HEK293 (cell line): ENCODE measurements at regions not wholly inside any gene's neighbourhood (a gene's known extent, or its start where the extent isn't known, plus 50 kb on each side); places are given as distances from the start of the nearest gene placed in this dataset.
A peak's percentile ranks its signal among the peaks of the same experiment; 100 is the strongest.

ENCODE experiments used
- CTCF ChIA-PET: fragments of 350-600 bp; formaldehyde crosslinking; extraction: SDS; loops from one replicate; lab custom pipeline; 2021; ENCODE audit warnings: antibody characterized with exemption; lab: Yijun Ruan, JAX
- POLR2A ChIA-PET: fragments of 300-600 bp; formaldehyde crosslinking; extraction: SDS; loops from one replicate; lab custom pipeline; 2020; ENCODE audit warnings: antibody characterized with exemption, inconsistent platforms; lab: Yijun Ruan, JAX
- H3K27ac ChIP-seq: fragments of 200-500 bp; sonication (Bioruptor generic); 2 replicates; pipeline ENCODE4 v1.5.1; 2014; ENCODE audit warnings: low read depth, low read length, control low read depth, inconsistent platforms; ENCODE audit errors: extremely low read depth
- H3K36me3 ChIP-seq, 2 experiments: fragments of 200-500 bp in 1 of 2; sonication (Bioruptor generic) in 1 of 2; 1 replicate in 1 of 2; 2 replicates in 1 of 2; pipeline ENCODE4 v1.5.1; 2014 to 2017; ENCODE audit warnings: inconsistent platforms in 2 of 2, low read length in 2 of 2; ENCODE audit not compliant: control insufficient read depth in 2 of 2, insufficient read depth in 1 of 2
- H3K4me1 ChIP-seq: fragments of 200-500 bp; sonication (Bioruptor generic); 2 replicates; pipeline ENCODE4 v1.5.1; 2014; ENCODE audit warnings: mild to moderate bottlenecking, low read length, inconsistent platforms; ENCODE audit not compliant: control insufficient read depth, insufficient read depth
- H3K4me3 ChIP-seq: 2 replicates; pipeline ENCODE4 v1.5.1; 2011; ENCODE audit warnings: low read depth, mild to moderate bottlenecking, control low read depth, low read length, moderate library complexity
- H3K9me3 ChIP-seq: fragments of 200-500 bp; sonication (Bioruptor generic); 2 replicates; pipeline ENCODE4 v1.5.1; 2014; ENCODE audit warnings: low read depth, low read length, inconsistent platforms; ENCODE audit not compliant: control insufficient read depth, insufficient read depth
- KLF8 ChIP-seq: fragments of 450-650 bp; formaldehyde crosslinking; IDR thresholded peaks from 2 replicates; pipeline ENCODE4 v1.5.1; 2016; ENCODE audit warnings: missing biosample characterization, missing genetic modification characterization
- SETDB1 ChIP-seq: IDR thresholded peaks from one replicate; pipeline ENCODE4 v1.6.1; 2017; ENCODE audit warnings: mild to moderate bottlenecking, low read length, moderate library complexity, mixed read lengths; ENCODE audit not compliant: insufficient read length
- WT1 ChIP-seq: fragments of 450-650 bp; formaldehyde crosslinking; IDR thresholded peaks from 2 replicates; pipeline ENCODE4 v1.5.1; 2016; ENCODE audit warnings: missing biosample characterization, missing genetic modification characterization
- YY2 ChIP-seq: fragments of 450-650 bp; formaldehyde crosslinking; IDR thresholded peaks from 2 replicates; pipeline ENCODE4 v1.5.1; 2016; ENCODE audit warnings: missing biosample characterization, missing genetic modification characterization
- ZIC2 ChIP-seq: fragments of 450-650 bp; formaldehyde crosslinking; IDR thresholded peaks from 2 replicates; pipeline ENCODE4 v1.5.1; 2016; ENCODE audit warnings: missing biosample characterization, missing genetic modification characterization
- ZNF155 ChIP-seq: fragments of 450-650 bp; formaldehyde crosslinking; IDR thresholded peaks from 2 replicates; pipeline ENCODE4 v1.5.1; 2016; ENCODE audit warnings: missing biosample characterization, missing genetic modification characterization
- ZNF2 ChIP-seq: fragments of 450-650 bp; formaldehyde crosslinking; IDR thresholded peaks from 2 replicates; pipeline ENCODE4 v1.5.1; 2016; ENCODE audit warnings: missing biosample characterization, missing genetic modification characterization
- ZNF350 ChIP-seq: fragments of 450-650 bp; formaldehyde crosslinking; IDR thresholded peaks from 2 replicates; pipeline ENCODE4 v1.5.0; 2017; ENCODE audit warnings: missing biosample characterization, mild to moderate bottlenecking, missing genetic modification characterization
- ZNF558 ChIP-seq: fragments of 450-650 bp; formaldehyde crosslinking; IDR thresholded peaks from 2 replicates; pipeline ENCODE4 v1.5.1; 2016; ENCODE audit warnings: missing biosample characterization, missing genetic modification characterization
- ZNF560 ChIP-seq: fragments of 450-650 bp; formaldehyde crosslinking; IDR thresholded peaks from 2 replicates; pipeline ENCODE4 v1.5.1; 2017; ENCODE audit warnings: missing biosample characterization, missing genetic modification characterization, borderline replicate concordance
- ZNF561 ChIP-seq: fragments of 450-650 bp; IDR thresholded peaks from 2 replicates; pipeline ENCODE4 v1.5.1; 2018; ENCODE audit warnings: missing biosample characterization, missing genetic modification characterization, borderline replicate concordance
- ZNF610 ChIP-seq: fragments of 450-650 bp; formaldehyde crosslinking; IDR thresholded peaks from 2 replicates; pipeline ENCODE4 v1.5.1; 2016; ENCODE audit warnings: missing biosample characterization, missing genetic modification characterization, borderline replicate concordance
- TF ChIP-seq, protein P1 (sequence below): fragments of 450-650 bp; formaldehyde crosslinking; IDR thresholded peaks from 2 replicates; pipeline ENCODE4 v1.5.1; 2016; ENCODE audit warnings: missing biosample characterization, missing genetic modification characterization
- TF ChIP-seq, protein P2 (sequence below): fragments of 450-650 bp; formaldehyde crosslinking; IDR thresholded peaks from 2 replicates; pipeline ENCODE4 v1.5.1; 2016; ENCODE audit warnings: missing biosample characterization, missing genetic modification characterization, borderline replicate concordance
- TF ChIP-seq, protein P3 (sequence below): fragments of 450-650 bp; formaldehyde crosslinking; IDR thresholded peaks from 2 replicates; pipeline ENCODE4 v1.5.1; 2017; ENCODE audit warnings: missing biosample characterization, mild to moderate bottlenecking, missing genetic modification characterization, moderate library complexity
- TF ChIP-seq, protein P4 (sequence below): fragments of 450-650 bp; formaldehyde crosslinking; optimal IDR thresholded peaks from 2 replicates; pipeline ENCODE3; 2016; ENCODE audit warnings: missing biosample characterization, mild to moderate bottlenecking, missing genetic modification characterization
- TF ChIP-seq, protein P5 (sequence below): fragments of 450-650 bp; formaldehyde crosslinking; IDR thresholded peaks from 2 replicates; pipeline ENCODE4 v1.5.1; 2016; ENCODE audit warnings: missing biosample characterization, missing genetic modification characterization
- TF ChIP-seq, protein P6 (sequence below): fragments of 450-650 bp; formaldehyde crosslinking; IDR thresholded peaks from 2 replicates; pipeline ENCODE4 v1.5.1; 2017; ENCODE audit warnings: missing biosample characterization, missing genetic modification characterization

DNA sequence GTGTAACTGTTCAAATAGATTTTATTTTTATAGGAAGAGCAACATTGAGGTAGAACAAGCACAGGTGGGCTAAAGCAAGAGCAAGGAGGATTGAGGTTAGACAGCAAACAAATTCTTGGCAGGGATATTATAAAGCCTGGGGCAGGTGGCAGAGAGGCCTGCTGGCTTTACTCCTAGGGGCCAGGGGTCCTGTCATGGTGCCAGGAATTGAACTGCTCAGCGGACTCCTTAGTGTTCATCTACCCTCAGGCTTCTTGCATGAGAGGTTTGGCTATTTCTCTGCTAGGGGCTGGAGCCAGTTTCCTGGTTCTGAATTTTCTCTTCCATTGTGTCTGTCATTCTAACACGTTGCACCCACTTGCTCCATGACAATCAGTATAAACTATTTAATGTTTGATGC is 217.2 kb upstream of the NCAM1 start (continued):
- TF ChIP-seq, protein P1, sequence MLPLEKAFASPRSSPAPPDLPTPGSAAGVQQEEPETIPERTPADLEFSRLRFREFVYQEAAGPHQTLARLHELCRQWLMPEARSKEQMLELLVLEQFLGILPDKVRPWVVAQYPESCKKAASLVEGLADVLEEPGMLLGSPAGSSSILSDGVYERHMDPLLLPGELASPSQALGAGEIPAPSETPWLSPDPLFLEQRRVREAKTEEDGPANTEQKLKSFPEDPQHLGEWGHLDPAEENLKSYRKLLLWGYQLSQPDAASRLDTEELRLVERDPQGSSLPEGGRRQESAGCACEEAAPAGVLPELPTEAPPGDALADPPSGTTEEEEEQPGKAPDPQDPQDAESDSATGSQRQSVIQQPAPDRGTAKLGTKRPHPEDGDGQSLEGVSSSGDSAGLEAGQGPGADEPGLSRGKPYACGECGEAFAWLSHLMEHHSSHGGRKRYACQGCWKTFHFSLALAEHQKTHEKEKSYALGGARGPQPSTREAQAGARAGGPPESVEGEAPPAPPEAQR (tag by site-specific recombination) = no peak
- TF ChIP-seq, protein P2, sequence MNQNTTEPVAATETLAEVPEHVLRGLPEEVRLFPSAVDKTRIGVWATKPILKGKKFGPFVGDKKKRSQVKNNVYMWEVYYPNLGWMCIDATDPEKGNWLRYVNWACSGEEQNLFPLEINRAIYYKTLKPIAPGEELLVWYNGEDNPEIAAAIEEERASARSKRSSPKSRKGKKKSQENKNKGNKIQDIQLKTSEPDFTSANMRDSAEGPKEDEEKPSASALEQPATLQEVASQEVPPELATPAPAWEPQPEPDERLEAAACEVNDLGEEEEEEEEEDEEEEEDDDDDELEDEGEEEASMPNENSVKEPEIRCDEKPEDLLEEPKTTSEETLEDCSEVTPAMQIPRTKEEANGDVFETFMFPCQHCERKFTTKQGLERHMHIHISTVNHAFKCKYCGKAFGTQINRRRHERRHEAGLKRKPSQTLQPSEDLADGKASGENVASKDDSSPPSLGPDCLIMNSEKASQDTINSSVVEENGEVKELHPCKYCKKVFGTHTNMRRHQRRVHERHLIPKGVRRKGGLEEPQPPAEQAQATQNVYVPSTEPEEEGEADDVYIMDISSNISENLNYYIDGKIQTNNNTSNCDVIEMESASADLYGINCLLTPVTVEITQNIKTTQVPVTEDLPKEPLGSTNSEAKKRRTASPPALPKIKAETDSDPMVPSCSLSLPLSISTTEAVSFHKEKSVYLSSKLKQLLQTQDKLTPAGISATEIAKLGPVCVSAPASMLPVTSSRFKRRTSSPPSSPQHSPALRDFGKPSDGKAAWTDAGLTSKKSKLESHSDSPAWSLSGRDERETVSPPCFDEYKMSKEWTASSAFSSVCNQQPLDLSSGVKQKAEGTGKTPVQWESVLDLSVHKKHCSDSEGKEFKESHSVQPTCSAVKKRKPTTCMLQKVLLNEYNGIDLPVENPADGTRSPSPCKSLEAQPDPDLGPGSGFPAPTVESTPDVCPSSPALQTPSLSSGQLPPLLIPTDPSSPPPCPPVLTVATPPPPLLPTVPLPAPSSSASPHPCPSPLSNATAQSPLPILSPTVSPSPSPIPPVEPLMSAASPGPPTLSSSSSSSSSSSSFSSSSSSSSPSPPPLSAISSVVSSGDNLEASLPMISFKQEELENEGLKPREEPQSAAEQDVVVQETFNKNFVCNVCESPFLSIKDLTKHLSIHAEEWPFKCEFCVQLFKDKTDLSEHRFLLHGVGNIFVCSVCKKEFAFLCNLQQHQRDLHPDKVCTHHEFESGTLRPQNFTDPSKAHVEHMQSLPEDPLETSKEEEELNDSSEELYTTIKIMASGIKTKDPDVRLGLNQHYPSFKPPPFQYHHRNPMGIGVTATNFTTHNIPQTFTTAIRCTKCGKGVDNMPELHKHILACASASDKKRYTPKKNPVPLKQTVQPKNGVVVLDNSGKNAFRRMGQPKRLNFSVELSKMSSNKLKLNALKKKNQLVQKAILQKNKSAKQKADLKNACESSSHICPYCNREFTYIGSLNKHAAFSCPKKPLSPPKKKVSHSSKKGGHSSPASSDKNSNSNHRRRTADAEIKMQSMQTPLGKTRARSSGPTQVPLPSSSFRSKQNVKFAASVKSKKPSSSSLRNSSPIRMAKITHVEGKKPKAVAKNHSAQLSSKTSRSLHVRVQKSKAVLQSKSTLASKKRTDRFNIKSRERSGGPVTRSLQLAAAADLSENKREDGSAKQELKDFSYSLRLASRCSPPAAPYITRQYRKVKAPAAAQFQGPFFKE = no peak
- no peak for TF ChIP-seq ZNF558
- TF ChIP-seq WT1 = no peak
- TF ChIP-seq ZNF350 = no peak
- TF ChIP-seq, all 188 proteins: peak for 0

DNA sequence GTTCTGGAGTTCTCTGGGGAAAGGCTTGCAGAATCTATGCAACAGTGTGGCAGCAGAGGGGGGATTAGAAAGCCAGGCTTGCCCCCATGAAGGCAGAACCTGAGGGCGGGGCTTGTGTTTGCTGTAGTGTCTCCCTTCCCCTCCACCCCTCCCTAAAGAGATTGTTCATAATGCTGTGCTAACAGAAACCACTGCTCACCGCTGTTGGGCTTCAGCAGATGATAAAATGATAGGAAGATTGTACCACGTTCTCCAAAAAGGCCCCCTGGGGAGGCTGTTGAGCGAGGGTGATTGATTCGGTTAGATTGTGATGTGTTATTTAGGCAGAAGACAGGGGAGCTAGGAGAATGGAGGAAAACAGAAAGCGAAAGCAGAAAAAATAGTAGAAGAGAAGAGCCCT is 215.2 kb upstream of the NCAM1 start:
- H3K4me3 ChIP-seq = no peak overlapping the region
- no peaks in the 10 kb centered on the region for H3K4me1 ChIP-seq
- H3K36me3 ChIP-seq = no peaks in the 10 kb centered on the region
- TF ChIP-seq SETDB1 (no peak), ZNF2 (tag by site-specific recombination) (no peak)
- TF ChIP-seq, protein P3, sequence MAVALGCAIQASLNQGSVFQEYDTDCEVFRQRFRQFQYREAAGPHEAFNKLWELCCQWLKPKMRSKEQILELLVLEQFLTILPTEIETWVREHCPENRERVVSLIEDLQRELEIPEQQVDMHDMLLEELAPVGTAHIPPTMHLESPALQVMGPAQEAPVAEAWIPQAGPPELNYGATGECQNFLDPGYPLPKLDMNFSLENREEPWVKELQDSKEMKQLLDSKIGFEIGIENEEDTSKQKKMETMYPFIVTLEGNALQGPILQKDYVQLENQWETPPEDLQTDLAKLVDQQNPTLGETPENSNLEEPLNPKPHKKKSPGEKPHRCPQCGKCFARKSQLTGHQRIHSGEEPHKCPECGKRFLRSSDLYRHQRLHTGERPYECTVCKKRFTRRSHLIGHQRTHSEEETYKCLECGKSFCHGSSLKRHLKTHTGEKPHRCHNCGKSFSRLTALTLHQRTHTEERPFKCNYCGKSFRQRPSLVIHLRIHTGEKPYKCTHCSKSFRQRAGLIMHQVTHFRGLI (tag by site-specific recombination) = peak; percentile 88
- TF ChIP-seq, protein P4, sequence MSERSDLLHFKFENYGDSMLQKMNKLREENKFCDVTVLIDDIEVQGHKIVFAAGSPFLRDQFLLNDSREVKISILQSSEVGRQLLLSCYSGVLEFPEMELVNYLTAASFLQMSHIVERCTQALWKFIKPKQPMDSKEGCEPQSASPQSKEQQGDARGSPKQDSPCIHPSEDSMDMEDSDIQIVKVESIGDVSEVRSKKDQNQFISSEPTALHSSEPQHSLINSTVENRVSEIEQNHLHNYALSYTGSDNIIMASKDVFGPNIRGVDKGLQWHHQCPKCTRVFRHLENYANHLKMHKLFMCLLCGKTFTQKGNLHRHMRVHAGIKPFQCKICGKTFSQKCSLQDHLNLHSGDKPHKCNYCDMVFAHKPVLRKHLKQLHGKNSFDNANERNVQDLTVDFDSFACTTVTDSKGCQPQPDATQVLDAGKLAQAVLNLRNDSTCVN (tag by site-specific recombination) = no peak
- no peaks in the 10 kb centered on the region for H3K9me3 ChIP-seq
- POLR2A ChIA-PET = no interaction called here
- CTCF ChIA-PET = no interaction called here
- no peak overlapping the region for H3K27ac ChIP-seq

DNA sequence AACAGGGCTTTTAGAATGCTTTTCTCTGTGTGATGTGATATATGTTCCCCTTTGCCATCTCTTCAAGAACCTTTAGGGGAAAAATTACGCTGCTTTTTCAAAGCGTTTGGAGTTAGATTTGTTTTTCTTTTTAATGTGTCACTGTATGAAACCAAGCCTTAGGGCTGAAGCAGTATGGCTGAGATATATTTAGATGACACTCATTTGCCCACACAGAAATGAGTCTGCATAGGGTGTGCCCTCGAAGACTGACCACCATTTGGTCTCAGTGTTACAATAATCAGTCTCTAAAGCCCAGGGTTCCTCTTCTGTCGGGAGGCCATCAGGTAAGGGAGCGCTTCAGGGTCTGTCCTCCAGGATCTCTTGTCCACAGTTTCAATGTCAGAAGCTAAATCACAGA is 213.0 kb upstream of the NCAM1 start:
- no peak overlapping the region for H3K27ac ChIP-seq
- TF ChIP-seq YY2 (tag by site-specific recombination) = no peak
- TF ChIP-seq, protein P5, sequence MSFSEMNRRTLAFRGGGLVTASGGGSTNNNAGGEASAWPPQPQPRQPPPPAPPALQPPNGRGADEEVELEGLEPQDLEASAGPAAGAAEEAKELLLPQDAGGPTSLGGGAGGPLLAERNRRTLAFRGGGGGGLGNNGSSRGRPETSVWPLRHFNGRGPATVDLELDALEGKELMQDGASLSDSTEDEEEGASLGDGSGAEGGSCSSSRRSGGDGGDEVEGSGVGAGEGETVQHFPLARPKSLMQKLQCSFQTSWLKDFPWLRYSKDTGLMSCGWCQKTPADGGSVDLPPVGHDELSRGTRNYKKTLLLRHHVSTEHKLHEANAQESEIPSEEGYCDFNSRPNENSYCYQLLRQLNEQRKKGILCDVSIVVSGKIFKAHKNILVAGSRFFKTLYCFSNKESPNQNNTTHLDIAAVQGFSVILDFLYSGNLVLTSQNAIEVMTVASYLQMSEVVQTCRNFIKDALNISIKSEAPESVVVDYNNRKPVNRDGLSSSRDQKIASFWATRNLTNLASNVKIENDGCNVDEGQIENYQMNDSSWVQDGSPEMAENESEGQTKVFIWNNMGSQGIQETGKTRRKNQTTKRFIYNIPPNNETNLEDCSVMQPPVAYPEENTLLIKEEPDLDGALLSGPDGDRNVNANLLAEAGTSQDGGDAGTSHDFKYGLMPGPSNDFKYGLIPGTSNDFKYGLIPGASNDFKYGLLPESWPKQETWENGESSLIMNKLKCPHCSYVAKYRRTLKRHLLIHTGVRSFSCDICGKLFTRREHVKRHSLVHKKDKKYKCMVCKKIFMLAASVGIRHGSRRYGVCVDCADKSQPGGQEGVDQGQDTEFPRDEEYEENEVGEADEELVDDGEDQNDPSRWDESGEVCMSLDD (tag by site-specific recombination) = no peak
- TF ChIP-seq, protein P6, sequence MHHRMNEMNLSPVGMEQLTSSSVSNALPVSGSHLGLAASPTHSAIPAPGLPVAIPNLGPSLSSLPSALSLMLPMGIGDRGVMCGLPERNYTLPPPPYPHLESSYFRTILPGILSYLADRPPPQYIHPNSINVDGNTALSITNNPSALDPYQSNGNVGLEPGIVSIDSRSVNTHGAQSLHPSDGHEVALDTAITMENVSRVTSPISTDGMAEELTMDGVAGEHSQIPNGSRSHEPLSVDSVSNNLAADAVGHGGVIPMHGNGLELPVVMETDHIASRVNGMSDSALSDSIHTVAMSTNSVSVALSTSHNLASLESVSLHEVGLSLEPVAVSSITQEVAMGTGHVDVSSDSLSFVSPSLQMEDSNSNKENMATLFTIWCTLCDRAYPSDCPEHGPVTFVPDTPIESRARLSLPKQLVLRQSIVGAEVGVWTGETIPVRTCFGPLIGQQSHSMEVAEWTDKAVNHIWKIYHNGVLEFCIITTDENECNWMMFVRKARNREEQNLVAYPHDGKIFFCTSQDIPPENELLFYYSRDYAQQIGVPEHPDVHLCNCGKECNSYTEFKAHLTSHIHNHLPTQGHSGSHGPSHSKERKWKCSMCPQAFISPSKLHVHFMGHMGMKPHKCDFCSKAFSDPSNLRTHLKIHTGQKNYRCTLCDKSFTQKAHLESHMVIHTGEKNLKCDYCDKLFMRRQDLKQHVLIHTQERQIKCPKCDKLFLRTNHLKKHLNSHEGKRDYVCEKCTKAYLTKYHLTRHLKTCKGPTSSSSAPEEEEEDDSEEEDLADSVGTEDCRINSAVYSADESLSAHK = no peak
- TF ChIP-seq ZIC2 (tag by site-specific recombination) = no peak
- no peak for TF ChIP-seq ZNF560 (tag by site-specific recombination)
- no peak for TF ChIP-seq ZNF558
- TF ChIP-seq SETDB1 = no peak
- TF ChIP-seq ZNF610 = no peak
- TF ChIP-seq ZNF155 = no peak
- TF ChIP-seq ZNF561 = no peak
- no peak for TF ChIP-seq KLF8 (tag by site-specific recombination)

More for the DNA sequence above, 213.0 kb upstream of the NCAM1 start:
- Histone ChIP-seq H3K4me3 (no peak overlapping the region), H3K9me3 (no peaks in the 10 kb centered on the region), H3K4me1 (no peaks in the 10 kb centered on the region), H3K36me3 (no peaks in the 10 kb centered on the region)
- ChIA-PET CTCF (no interaction called here), POLR2A (no interaction called here)
